Type B pancreatic cell (in vitro differentiated cells): ENCODE measurements at regions not wholly inside any gene's neighbourhood (a gene's known extent, or its start where the extent isn't known, plus 50 kb on each side); places are given as distances from the start of the nearest gene placed in this dataset.
A peak's percentile ranks its signal among the peaks of the same experiment; 100 is the strongest.

Source experiments
- DNase-seq: peaks from one replicate; pipeline ENCODE4 v3.0.0; 2021; ENCODE audit warnings: mixed read lengths; ENCODE audit not compliant: unreplicated experiment; ENCODE audit errors: extremely low spot score
- H3K27ac Mint-ChIP-seq: 2 replicates; pipeline ENCODE4 v1.8.0; 2021; ENCODE audit warnings: mild to moderate bottlenecking, mixed read lengths
- H3K27me3 Mint-ChIP-seq: 2 replicates; pipeline ENCODE4 v1.8.0; 2021; ENCODE audit warnings: mixed read lengths
- H3K36me3 Mint-ChIP-seq: 2 replicates; pipeline ENCODE4 v1.8.0; 2021; ENCODE audit warnings: mixed read lengths
- H3K4me1 Mint-ChIP-seq: one replicate; pipeline ENCODE4 v1.8.0; 2021; ENCODE audit warnings: mixed read lengths; ENCODE audit not compliant: unreplicated experiment
- H3K4me3 Mint-ChIP-seq: 2 replicates; pipeline ENCODE4 v1.8.0; 2021; ENCODE audit warnings: mild to moderate bottlenecking, mixed read lengths
- H3K9me3 Mint-ChIP-seq: 2 replicates; pipeline ENCODE4 v1.8.0; 2021; ENCODE audit warnings: mixed read lengths
- TF ChIP-seq, protein P1 (sequence below): fragments of 200-600 bp; sonication (generic); conservative IDR thresholded peaks from 2 replicates; pipeline ENCODE4 v1.5.0; 2021; ENCODE audit warnings: antibody characterized with exemption, mild to moderate bottlenecking

DNA sequence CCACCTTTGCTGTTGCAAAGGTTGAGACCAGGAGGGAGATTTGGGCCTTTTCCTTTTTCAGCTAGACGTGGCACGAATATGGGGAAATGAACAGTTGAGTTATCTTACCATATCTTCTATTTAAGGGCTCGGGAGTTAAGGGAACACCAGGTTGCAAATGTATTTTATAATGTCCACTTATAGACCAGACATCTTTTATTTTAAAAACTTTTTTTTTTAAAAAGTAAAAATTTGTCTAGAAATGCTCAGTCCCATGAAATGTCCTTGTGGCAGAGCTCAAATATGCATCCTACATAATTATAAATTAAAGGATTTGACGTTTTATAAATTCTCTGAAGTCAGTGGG lies 103.6 kb upstream of the VEPH1 start:
- DNase-seq = no peak
- Mint-ChIP-seq H3K4me3 (no peak overlapping the region), H3K36me3 (no peaks in the 10 kb centered on the region), H3K27ac (no peak overlapping the region), H3K4me1 (peaks cover 14% of the 10 kb centered on the region), H3K27me3 (peaks cover 7% of the 10 kb centered on the region), H3K9me3 (no peaks in the 10 kb centered on the region)
- TF ChIP-seq, protein P1, sequence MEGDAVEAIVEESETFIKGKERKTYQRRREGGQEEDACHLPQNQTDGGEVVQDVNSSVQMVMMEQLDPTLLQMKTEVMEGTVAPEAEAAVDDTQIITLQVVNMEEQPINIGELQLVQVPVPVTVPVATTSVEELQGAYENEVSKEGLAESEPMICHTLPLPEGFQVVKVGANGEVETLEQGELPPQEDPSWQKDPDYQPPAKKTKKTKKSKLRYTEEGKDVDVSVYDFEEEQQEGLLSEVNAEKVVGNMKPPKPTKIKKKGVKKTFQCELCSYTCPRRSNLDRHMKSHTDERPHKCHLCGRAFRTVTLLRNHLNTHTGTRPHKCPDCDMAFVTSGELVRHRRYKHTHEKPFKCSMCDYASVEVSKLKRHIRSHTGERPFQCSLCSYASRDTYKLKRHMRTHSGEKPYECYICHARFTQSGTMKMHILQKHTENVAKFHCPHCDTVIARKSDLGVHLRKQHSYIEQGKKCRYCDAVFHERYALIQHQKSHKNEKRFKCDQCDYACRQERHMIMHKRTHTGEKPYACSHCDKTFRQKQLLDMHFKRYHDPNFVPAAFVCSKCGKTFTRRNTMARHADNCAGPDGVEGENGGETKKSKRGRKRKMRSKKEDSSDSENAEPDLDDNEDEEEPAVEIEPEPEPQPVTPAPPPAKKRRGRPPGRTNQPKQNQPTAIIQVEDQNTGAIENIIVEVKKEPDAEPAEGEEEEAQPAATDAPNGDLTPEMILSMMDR = peak; percentile 41

DNA sequence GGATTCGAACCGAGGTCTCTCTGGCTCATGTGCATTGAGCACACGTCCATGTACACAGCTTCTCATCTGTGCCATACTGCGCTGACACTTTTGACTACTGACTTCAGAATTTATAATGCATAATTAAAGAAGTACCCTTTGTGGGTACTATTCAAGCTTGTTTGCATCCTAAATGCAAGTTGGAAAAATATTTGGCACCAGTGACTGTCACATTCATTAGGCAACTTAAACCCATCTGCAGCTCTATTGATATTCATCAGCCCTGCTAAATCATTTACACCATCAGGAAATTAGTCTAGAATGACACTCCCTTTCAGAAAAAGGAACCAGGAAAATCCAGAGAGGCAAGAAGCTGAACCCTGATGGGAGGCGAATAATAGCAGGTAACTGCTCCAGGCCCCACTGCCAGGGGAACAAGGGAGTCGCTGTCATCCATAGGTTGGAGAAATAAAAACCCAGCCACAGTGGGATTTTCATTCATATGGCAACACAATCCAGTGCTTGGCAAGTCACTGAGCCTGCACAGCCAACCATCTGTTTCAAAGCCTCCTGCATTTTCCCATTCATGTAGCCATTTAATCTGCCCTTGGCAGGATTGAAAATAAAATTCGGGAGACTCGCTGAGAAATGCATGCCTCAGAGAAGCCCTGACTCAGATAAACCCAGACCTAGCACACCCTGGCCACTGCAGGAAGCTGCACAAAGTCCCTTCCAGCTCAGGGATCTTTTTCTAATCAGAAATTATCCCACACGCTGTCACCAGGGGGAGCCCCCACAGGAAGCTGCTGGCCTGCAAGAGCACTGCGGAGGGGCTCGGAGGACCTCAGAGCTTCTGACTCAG lies 103.0 kb upstream of the VEPH1 start:
- DNase-seq = peak; percentile 79
- Mint-ChIP-seq H3K27ac (no peak overlapping the region), H3K27me3 (peaks cover 3% of the 10 kb centered on the region), H3K36me3 (no peaks in the 10 kb centered on the region), H3K9me3 (no peaks in the 10 kb centered on the region), H3K4me1 (peaks cover 14% of the 10 kb centered on the region), H3K4me3 (no peak overlapping the region)
- TF ChIP-seq, protein P1 = peak; percentile 90

DNA sequence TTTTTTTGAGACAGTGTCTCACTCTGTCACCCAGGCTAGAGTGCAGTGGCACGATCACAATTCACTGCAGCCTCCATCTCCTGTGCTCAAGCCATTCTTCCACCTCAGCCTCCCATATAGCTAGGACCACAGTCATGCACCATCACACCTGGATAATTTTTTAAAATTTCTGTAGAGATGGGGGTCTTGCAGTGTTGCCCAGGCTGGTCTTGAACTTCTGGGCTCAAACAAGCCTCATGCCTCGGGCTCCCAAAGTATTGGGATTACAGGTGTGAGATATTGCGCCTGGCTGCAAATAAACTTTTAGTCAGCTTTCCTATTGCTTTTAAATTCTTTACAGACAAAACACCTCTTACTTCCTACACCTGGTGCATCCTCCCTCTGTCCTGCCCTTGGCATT lies 102.1 kb upstream of the VEPH1 start:
- DNase-seq = no peak
- no peaks in the 10 kb centered on the region for H3K36me3 Mint-ChIP-seq
- TF ChIP-seq, protein P1 = no peak
- no peak overlapping the region for H3K4me3 Mint-ChIP-seq
- H3K27me3 Mint-ChIP-seq = peaks cover 3% of the 10 kb centered on the region
- H3K27ac Mint-ChIP-seq = no peak overlapping the region
- no peaks in the 10 kb centered on the region for H3K9me3 Mint-ChIP-seq
- H3K4me1 Mint-ChIP-seq = peaks cover 14% of the 10 kb centered on the region

DNA sequence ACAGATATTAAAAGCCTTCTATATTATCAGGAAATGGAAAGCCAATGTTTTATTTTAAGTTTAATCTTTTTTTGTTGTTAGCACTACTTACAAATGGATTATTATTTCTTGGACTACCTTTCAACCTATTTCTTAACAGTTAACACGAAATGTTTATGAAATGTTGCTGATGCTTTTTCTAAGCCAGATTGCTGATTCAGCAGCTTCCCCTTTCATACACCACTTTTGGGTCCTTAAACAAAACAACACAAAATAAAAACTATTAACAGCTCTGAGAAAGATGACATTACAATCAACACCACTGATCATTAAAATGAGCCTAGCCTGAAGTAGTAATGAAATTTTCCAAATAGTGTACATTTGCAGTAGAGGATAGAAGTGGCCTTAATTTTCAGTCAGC lies 99.2 kb upstream of the VEPH1 start:
- no peak for DNase-seq
- TF ChIP-seq, protein P1 = no peak
- Mint-ChIP-seq H3K36me3 (no peaks in the 10 kb centered on the region), H3K27ac (no peak overlapping the region), H3K4me3 (no peak overlapping the region), H3K27me3 (peaks cover 3% of the 10 kb centered on the region), H3K9me3 (no peaks in the 10 kb centered on the region), H3K4me1 (peaks cover 7% of the 10 kb centered on the region)

DNA sequence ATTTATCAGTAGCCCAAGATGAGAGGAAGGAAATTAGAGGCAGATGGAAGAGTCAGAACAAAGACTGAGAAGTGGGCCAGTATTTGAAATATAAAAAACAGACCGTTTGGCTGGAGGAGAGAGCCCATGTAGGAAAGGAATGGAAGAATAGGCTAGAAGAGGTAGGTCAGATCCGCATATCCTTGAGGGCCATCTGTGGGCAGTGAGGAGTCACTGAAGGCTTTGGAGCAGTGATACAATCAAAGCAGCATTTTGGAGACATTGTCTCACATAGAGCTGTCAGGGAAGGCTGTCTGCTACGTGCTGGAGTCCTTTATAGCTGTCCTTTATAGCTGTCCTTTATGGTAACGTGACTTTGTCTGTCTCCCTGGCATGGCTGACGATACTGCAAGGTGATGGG lies 92.0 kb upstream of the VEPH1 start:
- Mint-ChIP-seq H3K27ac (no peak overlapping the region), H3K36me3 (no peaks in the 10 kb centered on the region), H3K9me3 (no peaks in the 10 kb centered on the region), H3K4me1 (peaks cover 6% of the 10 kb centered on the region), H3K4me3 (no peak overlapping the region), H3K27me3 (peaks cover 18% of the 10 kb centered on the region)
- TF ChIP-seq, protein P1 = no peak
- no peak for DNase-seq
